GM23338 (cell line): ENCODE measurements at regions not wholly inside any gene's neighbourhood (a gene's known extent, or its start where the extent isn't known, plus 50 kb on each side); places are given as distances from the start of the nearest gene placed in this dataset.

Experiments
- ATAC-seq: fragments of 200-7000 bp; cut with Tn5 transposase; 3 replicates; pipeline ENCODE4 v1.9.1; 2020
- DNase-seq: peaks from one replicate; pipeline ENCODE4 v3.0.0-alpha.2; 2015; ENCODE audit warnings: low spot score
- H2AFZ ChIP-seq: fragments of 200-600 bp; sonication (generic); 2 replicates; pipeline ENCODE4 v1.8.0; 2016; ENCODE audit warnings: antibody characterized with exemption, mild to moderate bottlenecking, moderate library complexity
- H3F3A ChIP-seq: fragments of 200-600 bp; sonication (generic); replicated peaks from 2 replicates; pipeline ENCODE4 v1.8.0; 2017; ENCODE audit warnings: antibody characterized with exemption, mixed run types, low read depth
- H3K27ac ChIP-seq: fragments of 200-600 bp; sonication (generic); 2 replicates; pipeline ENCODE4 v1.6.1; 2016; ENCODE audit warnings: low read depth
- H3K27me3 ChIP-seq: fragments of 200-600 bp; sonication (generic); 2 replicates; pipeline ENCODE4 v1.8.0; 2016; ENCODE audit warnings: mild to moderate bottlenecking, mixed run types, moderate library complexity; ENCODE audit not compliant: insufficient read depth
- H3K36me3 ChIP-seq: fragments of 200-600 bp; sonication (generic); 2 replicates; pipeline ENCODE4 v1.8.0; 2016; ENCODE audit warnings: mild to moderate bottlenecking; ENCODE audit not compliant: insufficient read depth
- H3K4me1 ChIP-seq: fragments of 200-600 bp; sonication (generic); 2 replicates; pipeline ENCODE4 v1.8.0; 2016; ENCODE audit warnings: mild to moderate bottlenecking, moderate library complexity; ENCODE audit not compliant: insufficient read depth
- H3K4me2 ChIP-seq: fragments of 200-600 bp; sonication (generic); 2 replicates; pipeline ENCODE4 v1.7.1; 2017; ENCODE audit warnings: mixed run types
- H3K4me3 ChIP-seq: fragments of 200-600 bp; sonication (generic); 2 replicates; pipeline ENCODE4 v1.6.1; 2016; ENCODE audit warnings: mixed run types
- H3K79me2 ChIP-seq: fragments of 200-600 bp; sonication (generic); replicated peaks from 2 replicates; pipeline ENCODE4 v1.8.0; 2017; ENCODE audit warnings: mild to moderate bottlenecking; ENCODE audit not compliant: insufficient read depth
- H3K9me2 ChIP-seq: fragments of 200-600 bp; sonication (generic); 2 replicates; pipeline ENCODE4 v1.8.0; 2017; ENCODE audit not compliant: insufficient read depth
- H4K20me1 ChIP-seq: fragments of 200-600 bp; sonication (generic); replicated peaks from 2 replicates; pipeline ENCODE4 v1.8.0; 2017; ENCODE audit warnings: mild to moderate bottlenecking; ENCODE audit not compliant: insufficient read depth
- H3K27ac Mint-ChIP-seq: 2 replicates; pipeline ENCODE4 v1.8.0; 2020; ENCODE audit warnings: inconsistent platforms, mild to moderate bottlenecking, moderate library complexity, mixed read lengths
- H3K27me3 Mint-ChIP-seq: 3 replicates; pipeline ENCODE4 v1.8.0; 2022; ENCODE audit warnings: low read depth, mild to moderate bottlenecking, moderate library complexity, mixed read lengths, inconsistent platforms; ENCODE audit not compliant: insufficient read depth, poor library complexity
- H3K36me3 Mint-ChIP-seq: 3 replicates; pipeline ENCODE4 v1.8.0; 2021; ENCODE audit warnings: low read depth, mild to moderate bottlenecking, inconsistent platforms, moderate library complexity, mixed read lengths
- H3K4me1 Mint-ChIP-seq: 3 replicates; pipeline ENCODE4 v1.8.0; 2020; ENCODE audit warnings: mild to moderate bottlenecking, inconsistent platforms, mixed read lengths
- H3K4me3 Mint-ChIP-seq: 3 replicates; pipeline ENCODE4 v1.8.0; 2021; ENCODE audit warnings: moderate library complexity, mild to moderate bottlenecking, inconsistent platforms, mixed read lengths
- H3K9me3 Mint-ChIP-seq: 3 replicates; pipeline ENCODE4 v1.8.0; 2020; ENCODE audit warnings: moderate library complexity, mild to moderate bottlenecking, inconsistent platforms, mixed read lengths
- CREB1 ChIP-seq: fragments of 250-450 bp; sonication (Bioruptor Pico); IDR thresholded peaks from 2 replicates; pipeline ENCODE4 v1.5.0; 2020; ENCODE audit warnings: low read depth, mild to moderate bottlenecking, moderate library complexity
- CTCF ChIP-seq, 2 experiments: fragments of 200-600 bp in 1 of 2; sonication (generic) in 1 of 2; conservative IDR thresholded peaks; 2 replicates each; pipeline versions ENCODE4 v1.5.1 to v1.6.1; 2016 to 2017; ENCODE audit warnings: antibody characterized with exemption in 2 of 2, low read depth in 2 of 2, mild to moderate bottlenecking in 2 of 2, moderate library complexity in 1 of 2
- ETS1 ChIP-seq: IDR thresholded peaks from 2 replicates; pipeline ENCODE4 v1.6.1; 2016; ENCODE audit warnings: antibody characterized with exemption
- EZH2 ChIP-seq: fragments of 200-600 bp; sonication (generic); IDR thresholded peaks from one replicate; pipeline ENCODE4 v1.8.0; 2017; ENCODE audit warnings: antibody characterized with exemption, mild to moderate bottlenecking, low read depth; ENCODE audit not compliant: unreplicated experiment
- EZH2phosphoT487 ChIP-seq: fragments of 200-600 bp; sonication (generic); IDR thresholded peaks from one replicate; pipeline ENCODE4 v1.8.1; 2018; ENCODE audit warnings: antibody characterized with exemption; ENCODE audit not compliant: unreplicated experiment
- NANOG ChIP-seq: IDR thresholded peaks from 2 replicates; pipeline ENCODE4 v1.6.1; 2016; ENCODE audit warnings: antibody characterized with exemption, borderline replicate concordance
- POLR2AphosphoS5 ChIP-seq: IDR thresholded peaks from 2 replicates; pipeline ENCODE4 v1.6.1; 2016; ENCODE audit warnings: antibody characterized with exemption, low read depth
- REST ChIP-seq: IDR thresholded peaks from one replicate; pipeline ENCODE4 v1.6.1; 2018; ENCODE audit warnings: antibody characterized with exemption; ENCODE audit not compliant: unreplicated experiment
- STAT1 ChIP-seq: IDR thresholded peaks from one replicate; pipeline ENCODE4 v1.6.1; 2016; ENCODE audit warnings: antibody characterized with exemption; ENCODE audit not compliant: unreplicated experiment
- ZNF114 ChIP-seq: fragments of 250-450 bp; sonication (Bioruptor Pico); IDR thresholded peaks from 2 replicates; pipeline ENCODE4 v1.5.0; 2020; ENCODE audit warnings: mild to moderate bottlenecking, moderate library complexity
- ZNF331 ChIP-seq: fragments of 250-450 bp; sonication (Bioruptor Pico); IDR thresholded peaks from 2 replicates; pipeline ENCODE4 v1.5.0; 2020; ENCODE audit warnings: low read depth, mild to moderate bottlenecking, moderate library complexity

GRCh38 chr10:56288403-56288802 lies 72.7 kb downstream of the ZWINT start:
- Mint-ChIP-seq H3K4me3 (no peak overlapping the region), H3K27ac (no peak overlapping the region)

GRCh38 chr10:56286096-56286495 lies 75.0 kb downstream of the ZWINT start:
- Histone ChIP-seq H3K4me1 (no peaks in the 10 kb centered on the region), H3K79me2 (no peaks in the 10 kb centered on the region), H4K20me1 (no peaks in the 10 kb centered on the region), H3K36me3 (no peaks in the 10 kb centered on the region), H3K9me2 (no peaks in the 10 kb centered on the region), H3K4me3 (no peak overlapping the region), H3K27ac (no peak overlapping the region), H3F3A (no peaks in the 10 kb centered on the region), H2AFZ (no peak overlapping the region), H3K27me3 (no peaks in the 10 kb centered on the region), H3K4me2 (no peak overlapping the region)
- DNase-seq, result no peak
- no peak overlapping the region for H3K27ac Mint-ChIP-seq
- no peaks in the 10 kb centered on the region for H3K27me3 Mint-ChIP-seq
- H3K4me1 Mint-ChIP-seq, result no peaks in the 10 kb centered on the region
- no peak overlapping the region for H3K4me3 Mint-ChIP-seq
- ATAC-seq, result no peak
- H3K36me3 Mint-ChIP-seq, result no peaks in the 10 kb centered on the region
- H3K9me3 Mint-ChIP-seq, result no peaks in the 10 kb centered on the region
- TF ChIP-seq STAT1 (no peak), ZNF331 (CRISPR knock-in tag) (no peak), REST (no peak), EZH2phosphoT487 (no peak), CTCF (conservative IDR thresholded peaks at IDR 0.05; ENCODE audit: low read depth in 2 of 2) (no peak), CREB1 (CRISPR knock-in tag) (no peak), NANOG (no peak), POLR2AphosphoS5 (no peak), ETS1 (no peak), ZNF114 (no peak), EZH2 (no peak)

More at GRCh38 chr10:56288403-56288802, 72.7 kb downstream of the ZWINT start:
- Mint-ChIP-seq H3K9me3 (no peaks in the 10 kb centered on the region), H3K4me1 (no peaks in the 10 kb centered on the region), H3K27me3 (no peaks in the 10 kb centered on the region), H3K36me3 (no peaks in the 10 kb centered on the region)
- no peak overlapping the region for H3K27ac ChIP-seq
- no peak overlapping the region for H3K4me2 ChIP-seq
- no peaks in the 10 kb centered on the region for H3K36me3 ChIP-seq
- ATAC-seq (no peak), DNase-seq (no peak)
- H3K4me1 ChIP-seq, result no peaks in the 10 kb centered on the region
- no peak overlapping the region for H3K4me3 ChIP-seq
- TF ChIP-seq REST (no peak), NANOG (no peak)
- H4K20me1 ChIP-seq, result no peaks in the 10 kb centered on the region
- no peaks in the 10 kb centered on the region for H3K27me3 ChIP-seq
- no peaks in the 10 kb centered on the region for H3K79me2 ChIP-seq
- no peaks in the 10 kb centered on the region for H3F3A ChIP-seq
- no peak overlapping the region for H2AFZ ChIP-seq
- no peaks in the 10 kb centered on the region for H3K9me2 ChIP-seq
